ENCODE measurements at regions not wholly inside any gene's neighbourhood (a gene's known extent, or its start where the extent isn't known, plus 50 kb on each side); places are given as distances from the start of the nearest gene placed in this dataset.

GRCh38 chr14:51400139-51400538 lies 160.1 kb downstream of the TMX1 start:
- no peak for DNase-seq

DNA sequence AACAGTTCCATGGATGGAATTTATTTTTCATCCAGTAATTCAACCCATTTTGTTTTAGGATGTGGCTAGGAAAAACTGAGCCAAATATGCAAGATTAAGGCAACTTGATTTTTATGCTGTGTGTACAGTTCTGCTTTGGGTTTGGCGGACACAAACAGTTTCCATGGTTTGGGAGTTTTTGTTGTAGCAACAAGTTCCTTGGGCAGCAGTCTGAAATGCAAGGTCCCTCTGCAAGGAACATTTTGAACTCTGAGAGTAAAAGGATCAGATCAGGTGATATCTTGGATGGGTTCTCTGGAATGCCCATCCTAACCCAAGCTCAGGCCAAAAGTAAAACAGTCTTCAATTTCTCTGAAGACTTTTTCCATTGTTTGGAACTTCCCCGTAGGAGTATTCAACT lies 161.2 kb downstream of the TMX1 start:
- DNase-seq: no peak

GRCh38 chr14:51401756-51402155 lies 161.7 kb downstream of the TMX1 start:
- no peak for DNase-seq

DNA sequence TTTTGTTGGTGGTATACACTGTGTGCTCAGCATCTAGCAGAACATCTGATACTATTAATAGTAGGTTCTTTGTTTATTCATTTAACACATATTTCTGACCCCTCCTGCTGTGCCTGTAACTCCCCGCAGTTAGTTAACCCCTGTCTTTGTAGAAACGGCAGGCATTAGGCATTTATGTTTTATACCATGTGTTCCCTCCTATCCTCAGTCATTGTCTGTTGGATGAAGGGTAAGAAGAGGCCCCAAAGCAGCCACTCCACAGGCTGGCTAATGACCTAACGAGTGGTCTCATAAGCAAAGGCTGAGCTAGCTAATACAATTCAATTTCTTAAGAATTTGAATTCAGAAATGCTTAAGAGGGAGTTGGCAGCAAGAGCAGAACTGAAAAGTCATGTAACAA lies 170.8 kb downstream of the TMX1 start:
- no peak for DNase-seq

GRCh38 chr14:51419685-51420084 lies 179.6 kb downstream of the TMX1 start:
- peak; percentile 10 for DNase-seq

- no peak for DNase-seq
Observed at GRCh38 chr14:51422704-51423103, 182.7 kb downstream of the TMX1 start.

DNA sequence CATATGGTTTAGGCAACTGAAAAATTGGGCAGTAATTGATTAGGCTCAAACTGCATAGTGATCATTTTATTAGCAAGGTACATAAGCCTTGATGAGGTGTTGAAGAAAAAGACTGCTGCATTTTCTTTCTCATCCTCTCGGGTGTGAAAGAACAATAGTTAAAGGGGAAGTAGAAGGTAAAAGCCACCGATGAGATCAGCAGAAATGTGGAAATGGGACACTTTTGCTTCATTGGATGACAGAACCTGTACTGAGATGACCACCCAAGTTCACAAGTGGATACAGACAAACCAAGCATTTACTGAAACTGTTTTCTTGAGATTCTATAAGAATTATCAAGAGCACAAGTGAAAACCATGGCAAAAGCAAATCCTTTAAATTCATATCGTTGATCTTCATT lies 184.0 kb downstream of the TMX1 start:
- DNase-seq: no peak

DNA sequence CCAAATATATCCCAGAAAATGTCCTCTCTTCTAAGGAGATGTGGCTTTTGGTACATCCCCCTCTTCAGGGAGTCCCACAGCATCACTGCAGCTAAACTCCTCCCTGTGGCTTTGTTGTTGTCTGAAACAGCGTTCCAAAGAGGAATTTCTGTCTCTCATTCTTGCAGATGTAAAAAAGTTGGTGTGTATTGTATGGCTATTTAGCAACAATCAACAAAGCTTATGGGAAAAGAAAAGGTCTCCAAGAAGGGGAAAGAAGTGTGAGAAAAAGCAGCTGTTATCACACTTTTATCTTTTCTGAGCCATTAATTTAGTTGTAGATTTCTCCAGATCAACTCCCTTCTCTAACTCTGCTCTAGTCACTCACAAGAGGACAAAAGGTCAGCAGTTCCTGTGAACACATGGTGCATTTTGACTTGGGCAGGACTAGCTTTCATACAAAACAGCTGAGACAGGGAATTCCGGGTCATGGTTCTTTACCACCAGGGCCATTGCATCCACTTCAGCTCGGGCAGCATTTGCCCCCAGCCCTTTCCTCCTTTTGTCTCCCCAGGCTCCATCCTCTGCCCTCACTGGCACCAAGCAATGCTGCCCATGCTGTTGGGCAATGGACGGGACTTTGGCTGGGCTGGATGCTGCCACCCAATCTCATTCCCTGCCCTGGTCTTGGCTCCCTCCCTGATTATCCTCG lies 184.7 kb downstream of the TMX1 start:
- DNase-seq: peak; percentile 2

GRCh38 chr14:51428981-51429380 lies 188.9 kb downstream of the TMX1 start:
- no peak for DNase-seq

GRCh38 chr14:51430079-51430478 lies 190.0 kb downstream of the TMX1 start:
- DNase-seq: no peak

GRCh38 chr14:51430633-51431032 lies 190.6 kb downstream of the TMX1 start:
- no peak for DNase-seq

- no peak for DNase-seq
Observed at GRCh38 chr14:51431033-51431709, 191.1 kb downstream of the TMX1 start.

DNA sequence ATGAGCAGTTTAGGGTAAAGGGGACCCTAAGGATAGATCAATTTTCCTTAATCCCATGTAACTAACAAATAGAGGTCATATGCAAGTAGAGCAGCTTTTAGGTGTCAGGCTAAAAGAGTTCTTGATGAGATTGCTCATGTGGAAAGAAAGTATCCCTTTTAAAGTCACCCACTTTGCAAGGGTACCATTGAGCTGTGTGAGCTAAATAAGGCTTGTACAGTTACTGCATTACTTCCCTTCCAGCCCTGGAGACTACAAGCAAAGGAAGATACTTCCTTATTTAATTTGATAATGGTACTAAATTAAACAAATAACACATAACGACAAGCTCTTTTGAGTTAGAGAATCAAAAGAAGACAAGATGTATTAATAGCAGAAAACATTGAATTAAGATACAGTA lies 191.7 kb downstream of the TMX1 start:
- DNase-seq: no peak

- DNase-seq: no peak
Observed at GRCh38 chr14:51432302-51432948, 192.4 kb downstream of the TMX1 start.

DNA sequence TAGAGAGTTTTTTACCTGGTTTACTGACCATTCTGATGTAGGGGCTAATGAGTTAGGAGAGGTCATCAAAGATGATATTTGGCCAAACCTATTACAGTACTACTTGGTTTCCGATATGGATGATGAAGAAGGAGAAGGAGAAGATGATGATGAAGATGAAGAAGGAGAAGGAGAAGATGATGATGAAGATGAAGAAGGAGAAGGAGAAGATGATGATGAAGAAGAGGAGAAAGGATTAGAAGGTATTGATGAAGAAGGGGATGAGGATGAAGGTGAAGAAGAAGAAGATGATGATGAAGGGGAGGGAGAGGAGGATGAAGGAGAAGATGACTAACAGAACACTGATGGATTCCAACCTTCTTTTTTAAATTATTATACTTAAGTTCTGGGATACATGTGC lies 196.6 kb downstream of the TMX1 start:
- no peak for DNase-seq

- DNase-seq: no peak
Observed at GRCh38 chr14:51439896-51440295, 199.8 kb downstream of the TMX1 start.

GRCh38 chr14:51441001-51441400 lies 201.0 kb downstream of the TMX1 start:
- no peak for DNase-seq

GRCh38 chr14:51442513-51443175 lies 202.6 kb downstream of the TMX1 start:
- no peak for DNase-seq

GRCh38 chr14:51443195-51444018 lies 203.4 kb downstream of the TMX1 start:
- DNase-seq: no peak

DNA sequence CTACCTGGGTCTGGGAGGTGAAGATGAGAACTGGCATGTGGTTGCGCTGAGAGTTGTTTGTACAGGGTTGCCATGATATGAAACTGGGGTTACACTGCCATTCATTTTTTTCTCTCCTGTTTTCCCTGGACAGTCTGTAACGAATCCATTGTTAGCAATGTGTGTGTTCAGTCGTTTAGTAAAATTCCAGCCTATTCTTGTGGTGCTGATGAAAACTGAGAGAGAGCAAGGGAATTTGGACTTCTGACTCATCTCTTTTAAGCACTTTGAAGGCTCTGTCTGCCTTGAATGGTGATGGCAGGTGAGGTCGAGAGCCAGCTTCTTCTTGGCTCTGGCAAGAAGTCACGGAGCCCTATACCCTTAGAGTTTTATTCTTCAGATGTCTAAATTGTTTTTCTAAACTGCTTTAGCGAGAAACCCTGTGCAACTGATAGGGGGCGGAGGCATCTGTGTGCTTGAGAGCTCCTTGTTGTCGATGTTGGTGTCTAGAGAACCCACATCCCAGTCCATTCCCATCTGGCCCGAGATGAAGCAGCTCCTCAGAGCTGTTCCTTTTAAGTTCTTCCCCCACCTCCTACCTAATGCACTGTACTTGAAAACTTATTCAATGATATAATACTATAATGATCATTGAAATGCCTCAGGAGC lies 204.4 kb downstream of the TMX1 start:
- DNase-seq: no peak

GRCh38 chr14:51445001-51445390 lies 204.9 kb downstream of the TMX1 start:
- no peak for DNase-seq

- no peak for DNase-seq
Observed at GRCh38 chr14:51446771-51447170, 204.9 kb upstream of the FRMD6 start.
